ENCODE measurements at regions not wholly inside any gene's neighbourhood (a gene's known extent, or its start where the extent isn't known, plus 50 kb on each side); places are given as distances from the start of the nearest gene placed in this dataset.

- H2BK20ac ChIP-seq (ENCODE audit: low read length), result no peak overlapping the region
- FAIRE-seq, result no peak
- WGBS, 2 experiments (ENCODE audit: extremely low coverage in 1 of 2, insufficient coverage in 1 of 2, insufficient read length in 1 of 2, insufficient replicate concordance in 2 of 2, low coverage in 1 of 2, low lambda C conversion rate in 2 of 2, missing lambda C conversion rate in 1 of 2), result 80% methylated on average over 2 of the region's 2 CpGs; no CpG with 5 or more reads in 1 of the 2 experiments
- ChIA-PET CTCF (ENCODE audit: partially characterized antibody) (no interaction called here), POLR2A (ENCODE audit: partially characterized antibody) (no interaction called here)
- H2BK120ac ChIP-seq (replicated peaks; ENCODE audit: low read depth, low read length), result no peak overlapping the region
- H3K9ac ChIP-seq (replicated peaks in 1 of 4; ENCODE audit: extremely low read depth in 1 of 4, low read depth in 3 of 4, low read length in 3 of 4), result no peak overlapping the region
- H3K18ac ChIP-seq (ENCODE audit: extremely low read depth, low read length), result no peak overlapping the region
- H2BK5ac ChIP-seq (ENCODE audit: low read depth, low read length), result no peak overlapping the region
- no peak overlapping the region for H4K5ac ChIP-seq (ENCODE audit: insufficient read length, low read depth, low read length)
- H2BK12ac ChIP-seq (ENCODE audit: low read depth, low read length), result no peak overlapping the region
- H3K36me3 ChIP-seq (ENCODE audit: control insufficient read depth in 2 of 4, insufficient read depth in 4 of 4, low read length in 3 of 4), result no peaks in the 10 kb centered on the region; a peak in 1 of 8 replicates
- H3K23ac ChIP-seq (ENCODE audit: insufficient read length), result no peak overlapping the region
- TF ChIP-seq E2F6 (IDR thresholded peaks at IDR 0.05), result no peak
- H3K4me2 ChIP-seq (ENCODE audit: insufficient read depth in 1 of 2, low read depth in 2 of 2, low read length in 2 of 2), result no peak overlapping the region
- H3K4ac ChIP-seq (replicated peaks; ENCODE audit: insufficient read length, low read depth, low read length), result no peak overlapping the region
- no peak overlapping the region for H3K14ac ChIP-seq (ENCODE audit: insufficient read length)
- H4K20me1 ChIP-seq (replicated peaks in 1 of 2; ENCODE audit: control insufficient read depth in 1 of 2, insufficient read depth in 2 of 2, low read length in 2 of 2), result no peaks in the 10 kb centered on the region
- DNase-seq (ENCODE audit: low read depth in 1 of 2, low spot score in 2 of 2), result no peak
- H3K56ac ChIP-seq (replicated peaks; ENCODE audit: insufficient read length, low read depth, low read length), result no peak overlapping the region
- H3K9me3 ChIP-seq (ENCODE audit: insufficient read depth in 2 of 2, low read depth in 1 of 2, low read length in 1 of 2), result no peaks in the 10 kb centered on the region
- no peaks in the 10 kb centered on the region for H3K27me3 ChIP-seq (replicated peaks in 1 of 4; ENCODE audit: control insufficient read depth in 3 of 4, extremely low read depth in 1 of 4, insufficient read depth in 3 of 4, low read length in 3 of 4)
- no peak overlapping the region for H4K8ac ChIP-seq (ENCODE audit: extremely low read depth, insufficient read depth, low read length)
- no peaks in the 10 kb centered on the region for H3K79me2 ChIP-seq (ENCODE audit: control insufficient read depth in 1 of 2, insufficient read depth in 2 of 2, low read length in 2 of 2)
- H3K27ac ChIP-seq (ENCODE audit: low read depth, low read length), result no peak overlapping the region
- no peak overlapping the region for H2BK15ac ChIP-seq (ENCODE audit: low read length)
- H3K4me1 ChIP-seq (replicated peaks in 1 of 4; ENCODE audit: control insufficient read depth in 3 of 4, insufficient read depth in 4 of 4, low read length in 3 of 4), result no peaks in the 10 kb centered on the region
- no peak overlapping the region for H2AK5ac ChIP-seq (ENCODE audit: low read depth, low read length)
- H3K23me2 ChIP-seq (ENCODE audit: low read depth, low read length), result no peaks in the 10 kb centered on the region
- H3K4me3 ChIP-seq (ENCODE audit: extremely low read depth in 1 of 4, insufficient read depth in 2 of 4, low read depth in 3 of 4, low read length in 4 of 4), result no peak overlapping the region
- H2AFZ ChIP-seq (ENCODE audit: low read length), result no peak overlapping the region
- no peak overlapping the region for H4K91ac ChIP-seq (replicated peaks; ENCODE audit: insufficient read length, low read length)
- H3K79me1 ChIP-seq (ENCODE audit: low read depth, low read length), result no peaks in the 10 kb centered on the region
Observed at GRCh38 chr4:34790131-34790530, 1454.2 kb downstream of the ARAP2 start.
